Retinal pigment epithelial cell (primary cell): ENCODE measurements at regions not wholly inside any gene's neighbourhood (a gene's known extent, or its start where the extent isn't known, plus 50 kb on each side); places are given as distances from the start of the nearest gene placed in this dataset.
A peak's percentile ranks its signal among the peaks of the same experiment; 100 is the strongest.

Experiments
- DNase-seq: peaks from one replicate; pipeline ENCODE4 v3.0.0-alpha.2; 2010; ENCODE audit warnings: low read depth
- H3K4me3 ChIP-seq: 2 replicates; pipeline ENCODE4 v1.5.1; 2011; ENCODE audit warnings: mild to moderate bottlenecking, low read length, control low read depth, moderate library complexity
- TF ChIP-seq, protein P1 (sequence below): conservative IDR thresholded peaks from 2 replicates; pipeline ENCODE4 v1.5.1; 2011; ENCODE audit warnings: low read depth, low read length, control low read depth, inconsistent platforms

DNA sequence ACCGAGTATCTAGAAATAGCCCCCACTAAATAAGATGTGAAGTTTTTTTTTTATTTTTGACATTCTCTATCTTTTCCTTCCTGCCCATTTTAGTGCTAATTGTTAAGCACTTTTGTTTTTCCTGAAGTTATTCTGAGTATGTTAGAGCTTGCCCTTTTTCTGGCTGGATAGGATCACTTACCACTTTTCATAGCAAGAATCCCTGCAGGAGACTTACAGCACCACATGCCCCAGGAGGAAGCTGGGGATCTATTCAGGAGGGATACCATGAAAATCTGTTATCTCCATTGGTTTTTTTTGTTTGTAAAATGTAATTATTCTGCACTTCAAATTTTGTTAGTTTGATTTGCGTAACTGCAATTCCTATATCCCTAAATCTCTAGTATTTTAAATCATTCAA is 968.4 kb downstream of the ZPLD1 start:
- no peak overlapping the region for H3K4me3 ChIP-seq
- no peak for DNase-seq
- TF ChIP-seq, protein P1, sequence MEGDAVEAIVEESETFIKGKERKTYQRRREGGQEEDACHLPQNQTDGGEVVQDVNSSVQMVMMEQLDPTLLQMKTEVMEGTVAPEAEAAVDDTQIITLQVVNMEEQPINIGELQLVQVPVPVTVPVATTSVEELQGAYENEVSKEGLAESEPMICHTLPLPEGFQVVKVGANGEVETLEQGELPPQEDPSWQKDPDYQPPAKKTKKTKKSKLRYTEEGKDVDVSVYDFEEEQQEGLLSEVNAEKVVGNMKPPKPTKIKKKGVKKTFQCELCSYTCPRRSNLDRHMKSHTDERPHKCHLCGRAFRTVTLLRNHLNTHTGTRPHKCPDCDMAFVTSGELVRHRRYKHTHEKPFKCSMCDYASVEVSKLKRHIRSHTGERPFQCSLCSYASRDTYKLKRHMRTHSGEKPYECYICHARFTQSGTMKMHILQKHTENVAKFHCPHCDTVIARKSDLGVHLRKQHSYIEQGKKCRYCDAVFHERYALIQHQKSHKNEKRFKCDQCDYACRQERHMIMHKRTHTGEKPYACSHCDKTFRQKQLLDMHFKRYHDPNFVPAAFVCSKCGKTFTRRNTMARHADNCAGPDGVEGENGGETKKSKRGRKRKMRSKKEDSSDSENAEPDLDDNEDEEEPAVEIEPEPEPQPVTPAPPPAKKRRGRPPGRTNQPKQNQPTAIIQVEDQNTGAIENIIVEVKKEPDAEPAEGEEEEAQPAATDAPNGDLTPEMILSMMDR = no peak

DNA sequence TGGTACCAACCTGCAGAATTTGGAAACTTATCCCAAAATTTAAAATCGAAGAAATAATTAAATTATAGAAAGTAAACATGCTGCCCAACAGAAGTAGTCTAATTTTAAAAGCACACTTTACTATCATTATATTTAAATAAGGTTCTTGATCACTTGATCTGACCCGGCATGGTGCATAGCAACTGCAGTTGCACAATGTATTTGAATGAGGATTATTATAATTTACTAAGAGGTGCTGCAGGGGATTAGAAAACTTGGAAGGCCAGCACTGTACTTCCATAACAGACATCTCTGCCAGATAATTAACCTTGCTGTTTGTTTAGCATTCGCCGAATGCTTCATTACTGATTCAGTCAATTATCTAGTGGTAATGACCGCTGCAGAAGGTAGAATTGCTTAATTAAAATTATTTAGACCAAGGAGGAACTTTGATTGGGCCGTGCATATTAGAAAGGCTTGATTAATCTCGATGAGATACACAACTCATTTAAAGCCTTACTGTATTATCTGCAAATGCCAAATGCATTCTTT is 971.6 kb downstream of the ZPLD1 start:
- DNase-seq = peak; percentile 46
- TF ChIP-seq, protein P1 = no peak
- no peak overlapping the region for H3K4me3 ChIP-seq

DNA sequence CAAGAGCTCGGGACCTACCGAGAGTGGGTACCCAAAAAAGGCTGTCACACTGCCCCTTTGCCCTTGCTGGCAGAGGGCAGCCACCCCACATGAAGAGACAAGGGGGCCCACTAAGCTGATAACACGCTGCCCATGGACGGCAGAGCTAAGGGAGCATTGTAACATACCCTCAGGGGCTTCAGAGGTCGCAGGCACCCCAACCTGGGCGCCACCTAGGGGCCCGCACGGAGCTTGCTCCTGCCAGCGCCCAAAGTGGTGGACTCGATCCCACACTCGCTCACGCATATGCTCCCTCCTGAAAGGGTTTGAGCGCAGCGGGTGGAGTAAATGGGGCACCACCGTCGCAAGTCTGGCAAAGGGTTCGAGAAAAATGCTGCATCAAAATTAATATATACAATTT is 975.4 kb downstream of the ZPLD1 start:
- no peak overlapping the region for H3K4me3 ChIP-seq
- no peak for DNase-seq
- TF ChIP-seq, protein P1 = peak; percentile 4

DNA sequence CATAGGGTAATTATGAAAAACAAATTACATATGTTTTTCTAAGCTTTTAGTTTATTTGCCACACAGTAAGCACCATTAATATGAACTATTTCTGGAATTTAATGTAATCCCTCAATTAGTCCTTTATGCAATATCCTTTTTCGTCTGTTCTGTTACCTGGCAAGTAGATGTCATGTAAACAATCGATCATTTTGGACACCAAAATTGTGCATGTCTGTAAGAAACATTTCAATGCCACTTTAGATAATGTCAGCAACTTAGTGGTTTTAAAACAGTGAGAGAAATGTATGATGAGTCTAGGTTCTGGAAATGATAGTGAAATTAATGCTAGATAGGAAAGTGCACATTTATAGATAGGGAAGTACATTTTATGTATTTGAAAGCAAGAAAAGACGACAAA is 986.6 kb downstream of the ZPLD1 start:
- no peak for DNase-seq
- TF ChIP-seq, protein P1 = no peak
- H3K4me3 ChIP-seq = no peak overlapping the region

DNA sequence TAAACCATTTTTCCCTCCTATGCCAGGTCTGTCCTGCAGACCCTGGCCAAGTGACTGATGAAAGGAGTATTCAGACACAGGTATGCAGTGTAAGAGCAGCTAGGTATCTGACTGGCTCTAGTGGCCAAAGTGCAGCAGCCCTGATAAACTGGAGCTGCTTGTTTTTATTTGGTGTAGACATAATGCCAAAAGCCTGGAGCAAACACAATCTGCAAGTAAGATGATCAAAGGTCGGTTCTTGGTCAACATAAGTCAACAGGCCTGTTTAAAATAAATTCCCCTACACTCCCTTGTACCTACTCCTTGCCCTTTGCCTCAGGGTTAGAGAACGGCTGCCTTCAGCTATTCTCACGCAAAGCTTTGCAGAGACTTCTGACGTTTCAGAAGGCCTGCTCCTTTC is 1003.1 kb downstream of the ZPLD1 start:
- TF ChIP-seq, protein P1 = no peak
- H3K4me3 ChIP-seq = no peak overlapping the region
- no peak for DNase-seq

DNA sequence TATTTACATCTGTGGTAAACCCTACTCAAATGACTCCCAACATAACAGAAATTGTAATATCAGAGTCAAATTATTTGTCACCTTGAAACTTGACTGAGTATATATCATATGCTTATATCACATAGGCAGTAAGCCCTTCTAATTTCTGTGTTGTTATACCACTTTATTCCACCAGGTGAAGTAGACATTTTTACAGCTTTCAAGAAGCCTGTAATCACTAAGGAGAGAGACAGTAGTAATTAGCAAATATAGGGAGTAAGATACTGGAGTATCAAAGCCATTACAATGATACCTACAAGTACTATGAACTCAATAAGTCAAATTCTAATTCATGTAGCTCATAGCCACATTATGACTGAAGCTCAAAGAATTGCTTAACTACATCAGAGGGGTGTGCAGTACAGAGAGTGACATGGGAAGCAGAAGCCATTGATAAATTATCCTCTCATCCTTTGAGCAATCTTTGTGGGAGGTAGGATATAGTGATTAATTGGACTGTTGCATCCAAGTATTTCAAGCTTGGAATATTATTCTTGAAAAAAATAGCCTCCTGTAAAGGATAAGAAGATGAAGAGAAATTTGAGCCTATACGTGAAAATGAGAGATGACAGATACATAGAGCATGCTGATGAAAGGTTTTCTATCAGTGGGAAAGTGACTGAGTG is 1005.9 kb downstream of the ZPLD1 start:
- no peak for DNase-seq
- no peak overlapping the region for H3K4me3 ChIP-seq
- TF ChIP-seq, protein P1 = peak; percentile 34

DNA sequence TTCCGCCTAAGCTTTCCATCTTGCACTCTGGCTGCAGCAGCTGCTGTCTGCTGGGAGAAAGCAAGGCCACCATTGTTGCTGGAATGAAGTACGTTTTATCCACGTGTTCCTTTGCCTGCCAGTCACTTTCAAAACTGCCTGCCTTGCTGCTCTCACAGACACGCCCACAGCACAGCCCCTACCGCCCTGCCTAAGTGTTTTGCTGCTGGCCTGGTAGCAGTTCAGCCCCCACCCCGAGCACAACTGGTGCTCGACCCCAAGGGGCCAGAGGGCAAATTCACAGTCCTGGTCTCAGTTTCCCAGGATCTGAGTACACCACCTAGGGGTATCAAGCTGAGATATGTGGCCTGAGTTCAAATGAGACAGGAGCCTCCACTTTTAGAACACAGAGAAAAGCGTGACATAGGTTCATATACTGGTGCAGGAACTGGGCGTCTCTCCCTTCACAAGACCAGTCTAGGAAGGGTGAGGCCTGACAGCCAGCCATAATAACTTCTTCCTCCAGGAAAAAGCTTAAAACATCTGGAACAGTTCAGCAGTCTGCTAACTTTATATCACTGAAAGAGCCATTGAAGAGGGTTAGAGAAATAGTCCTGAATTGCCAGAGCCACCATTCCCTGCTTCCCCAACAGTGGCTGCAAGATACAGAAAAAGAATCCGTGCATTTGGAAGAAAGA is 1012.3 kb downstream of the ZPLD1 start:
- no peak overlapping the region for H3K4me3 ChIP-seq
- DNase-seq = no peak
- TF ChIP-seq, protein P1 = no peak
